Chondrocyte (in vitro differentiated cells): ENCODE measurements at regions not wholly inside any gene's neighbourhood (a gene's known extent, or its start where the extent isn't known, plus 50 kb on each side); places are given as distances from the start of the nearest gene placed in this dataset.

Source experiments
- DNase-seq: peaks from one replicate; pipeline ENCODE4 v3.0.0; 2021; ENCODE audit warnings: mixed read lengths, low spot score
- H3K27ac Mint-ChIP-seq: one replicate; pipeline ENCODE4 v1.8.0; 2021; ENCODE audit warnings: mild to moderate bottlenecking, moderate library complexity, mixed read lengths; ENCODE audit not compliant: unreplicated experiment
- H3K27me3 Mint-ChIP-seq: 2 replicates; pipeline ENCODE4 v1.8.0; 2021; ENCODE audit warnings: low read depth, mixed read lengths
- H3K36me3 Mint-ChIP-seq: 2 replicates; pipeline ENCODE4 v1.8.0; 2021; ENCODE audit warnings: low read depth, mixed read lengths
- H3K4me1 Mint-ChIP-seq: 2 replicates; pipeline ENCODE4 v1.8.0; 2021; ENCODE audit warnings: low read depth, mild to moderate bottlenecking, mixed read lengths
- H3K4me3 Mint-ChIP-seq: one replicate; pipeline ENCODE4 v1.8.0; 2021; ENCODE audit warnings: mild to moderate bottlenecking, moderate library complexity, mixed read lengths; ENCODE audit not compliant: unreplicated experiment
- H3K9me3 Mint-ChIP-seq: 2 replicates; pipeline ENCODE4 v1.8.0; 2021; ENCODE audit warnings: low read depth, mixed read lengths
- CTCF ChIP-seq: fragments of 200-600 bp; sonication (generic); IDR thresholded peaks from 2 replicates; pipeline ENCODE4 v1.5.0; 2021; ENCODE audit warnings: antibody characterized with exemption, mild to moderate bottlenecking, moderate library complexity

GRCh38 chr2:186941853-186942252 is 92.9 kb upstream of the ZSWIM2 start:
- no peak for TF ChIP-seq CTCF
- Mint-ChIP-seq H3K4me1 (no peaks in the 10 kb centered on the region), H3K36me3 (no peaks in the 10 kb centered on the region), H3K27me3 (peaks cover 2% of the 10 kb centered on the region), H3K4me3 (no peak overlapping the region), H3K27ac (no peak overlapping the region), H3K9me3 (no peaks in the 10 kb centered on the region)
- DNase-seq, result no peak

- DNase-seq, result no peak
- no peak overlapping the region for H3K27ac Mint-ChIP-seq
- no peak overlapping the region for H3K4me3 Mint-ChIP-seq
- peaks cover 2% of the 10 kb centered on the region for H3K27me3 Mint-ChIP-seq
- H3K36me3 Mint-ChIP-seq, result no peaks in the 10 kb centered on the region
- no peaks in the 10 kb centered on the region for H3K9me3 Mint-ChIP-seq
- TF ChIP-seq CTCF, result no peak
- no peaks in the 10 kb centered on the region for H3K4me1 Mint-ChIP-seq
These were observed 91.5 kb upstream of the ZSWIM2 start for GRCh38 chr2:186940463-186940862.

GRCh38 chr2:186934420-186934819 is 85.5 kb upstream of the ZSWIM2 start:
- Mint-ChIP-seq H3K9me3 (no peaks in the 10 kb centered on the region), H3K27ac (no peak overlapping the region), H3K4me3 (no peak overlapping the region), H3K27me3 (peaks cover 2% of the 10 kb centered on the region), H3K36me3 (no peaks in the 10 kb centered on the region), H3K4me1 (no peaks in the 10 kb centered on the region)
- no peak for DNase-seq
- no peak for TF ChIP-seq CTCF

GRCh38 chr2:186927867-186928191 is 78.9 kb upstream of the ZSWIM2 start:
- Mint-ChIP-seq H3K9me3 (no peaks in the 10 kb centered on the region), H3K27ac (no peak overlapping the region), H3K4me3 (no peak overlapping the region), H3K36me3 (no peaks in the 10 kb centered on the region), H3K27me3 (no peaks in the 10 kb centered on the region), H3K4me1 (no peaks in the 10 kb centered on the region)
- no peak for TF ChIP-seq CTCF
- DNase-seq, result no peak

- H3K27me3 Mint-ChIP-seq, result no peaks in the 10 kb centered on the region
- TF ChIP-seq CTCF, result no peak
- H3K9me3 Mint-ChIP-seq, result no peaks in the 10 kb centered on the region
- no peak overlapping the region for H3K27ac Mint-ChIP-seq
- DNase-seq, result no peak
- no peaks in the 10 kb centered on the region for H3K36me3 Mint-ChIP-seq
- H3K4me3 Mint-ChIP-seq, result no peak overlapping the region
- no peaks in the 10 kb centered on the region for H3K4me1 Mint-ChIP-seq
These were observed 78.4 kb upstream of the ZSWIM2 start for GRCh38 chr2:186927185-186927866.
